PC-3 (cell line): ENCODE measurements at regions not wholly inside any gene's neighbourhood (a gene's known extent, or its start where the extent isn't known, plus 50 kb on each side); places are given as distances from the start of the nearest gene placed in this dataset.
A peak's percentile ranks its signal among the peaks of the same experiment; 100 is the strongest.
"Not testable (repeated sequence)": the region's sequence is repeated elsewhere in the genome, so short reads cannot be mapped to it uniquely, and the experiment has no call there.

Experiments used
- ATAC-seq: fragments of 200-7000 bp; cut with Tn5 transposase; 2 replicates; pipeline ENCODE4 v1.9.1; 2020; ENCODE audit warnings: mild to moderate bottlenecking, moderate library complexity
- BruUV-seq: library from RNA; stranded (reverse); fragments of 400-500 nt; replicated peaks from 2 replicates; lab custom pipeline; 2021; lab: Mats Ljungman, UMichigan
- CTCF ChIA-PET: fragments of 300-600 bp; sonication (Branson Sonifier 250); formaldehyde crosslinking; loops from one replicate; lab custom pipeline; 2022; ENCODE audit warnings: antibody characterized with exemption; lab: Charles Lee
- POLR2A ChIA-PET: fragments of 300-600 bp; sonication (Branson Sonifier 250); formaldehyde crosslinking; loops from one replicate; lab custom pipeline; 2022; ENCODE audit warnings: antibody characterized with exemption; ENCODE audit not compliant: unreplicated experiment; lab: Charles Lee
- DNase-seq: peaks from one replicate; pipeline ENCODE4 v3.0.0-alpha.2; 2015
- H2AFZ ChIP-seq: fragments of 300-600 bp; sonication (generic); 2 replicates; pipeline ENCODE4 v1.6.0; 2016; ENCODE audit warnings: antibody characterized with exemption, low read length
- H3F3A ChIP-seq: fragments of 300-600 bp; sonication (generic); one replicate; pipeline ENCODE4 v1.6.0; 2017; ENCODE audit warnings: antibody characterized with exemption, low read length, control low read depth, mild to moderate bottlenecking; ENCODE audit not compliant: unreplicated experiment
- H3K27ac ChIP-seq: fragments of 300-600 bp; sonication (generic); 2 replicates; pipeline ENCODE4 v1.5.1; 2016; ENCODE audit warnings: mild to moderate bottlenecking, low read length
- H3K27me3 ChIP-seq: fragments of 300-600 bp; sonication (generic); 2 replicates; pipeline ENCODE4 v1.6.1; 2016; ENCODE audit warnings: low read length, mixed read lengths
- H3K36me3 ChIP-seq: fragments of 300-600 bp; sonication (generic); 2 replicates; pipeline ENCODE4 v1.6.1; 2016; ENCODE audit warnings: low read depth, mixed run types, low read length, mixed read lengths
- H3K4me1 ChIP-seq: fragments of 300-600 bp; sonication (generic); 2 replicates; pipeline ENCODE4 v1.5.1; 2016; ENCODE audit warnings: low read length; ENCODE audit not compliant: insufficient read depth
- H3K4me2 ChIP-seq: fragments of 300-600 bp; sonication (generic); 2 replicates; pipeline ENCODE4 v1.6.0; 2016; ENCODE audit warnings: low read length
- H3K4me3 ChIP-seq: fragments of 300-600 bp; sonication (generic); 2 replicates; pipeline ENCODE4 v1.5.1; 2016; ENCODE audit warnings: mild to moderate bottlenecking, low read length, mixed read lengths
- H3K79me2 ChIP-seq: fragments of 300-600 bp; sonication (generic); 2 replicates; pipeline ENCODE4 v1.6.1; 2017; ENCODE audit warnings: low read length, mixed read lengths
- H3K9ac ChIP-seq: fragments of 300-600 bp; sonication (generic); 2 replicates; pipeline ENCODE4 v1.6.0; 2016; ENCODE audit warnings: mild to moderate bottlenecking, low read length
- H3K9me2 ChIP-seq: fragments of 300-600 bp; sonication (generic); replicated peaks from 2 replicates; pipeline ENCODE4 v1.6.1; 2016; ENCODE audit warnings: mixed run types, low read length, mixed read lengths
- H3K9me3 ChIP-seq: fragments of 300-600 bp; sonication (generic); 2 replicates; pipeline ENCODE4 v1.6.1; 2016; ENCODE audit warnings: low read length, mixed read lengths
- H4K20me1 ChIP-seq: fragments of 300-600 bp; sonication (generic); 2 replicates; pipeline ENCODE4 v1.6.1; 2016; ENCODE audit warnings: low read length, mixed read lengths
- CTCF ChIP-seq: fragments of 300-600 bp; sonication (generic); conservative IDR thresholded peaks from 2 replicates; pipeline ENCODE4 v1.5.1; 2017; ENCODE audit warnings: antibody characterized with exemption, low read depth, mild to moderate bottlenecking, low read length
- EZH2 ChIP-seq: fragments of 300-600 bp; sonication (generic); IDR thresholded peaks from one replicate; pipeline ENCODE4 v1.6.1; 2017; ENCODE audit warnings: antibody characterized with exemption, mild to moderate bottlenecking, low read length; ENCODE audit not compliant: unreplicated experiment
- EZH2phosphoT487 ChIP-seq: fragments of 300-600 bp; sonication (generic); IDR thresholded peaks from 2 replicates; pipeline ENCODE4 v1.6.1; 2018; ENCODE audit warnings: mild to moderate bottlenecking, antibody characterized with exemption, low read length, borderline replicate concordance
- intact Hi-C: fragments of 100-400 bp; cut with micrococcal nuclease; formaldehyde crosslinking; loops from 2 replicates; pipeline ENCODE4 v1.9.0; 2023

GRCh38 chr5:130923543-130924124 lies 241.4 kb downstream of the HINT1 start:
- H3K4me1 ChIP-seq: no peaks in the 10 kb centered on the region
- no peak overlapping the region for H3K9ac ChIP-seq
- CTCF ChIA-PET: no interaction called here
- no peaks in the 10 kb centered on the region for H3K27me3 ChIP-seq
- H4K20me1 ChIP-seq: no peaks in the 10 kb centered on the region
- no peaks in the 10 kb centered on the region for H3K36me3 ChIP-seq
- intact Hi-C loops: no loop called here
- no TSS peak for BruUV-seq
- no peak overlapping the region for H3K4me3 ChIP-seq
- H3F3A ChIP-seq: no peaks in the 10 kb centered on the region
- H3K79me2 ChIP-seq: no peaks in the 10 kb centered on the region
- POLR2A ChIA-PET: no interaction called here
- no peaks in the 10 kb centered on the region for H3K9me3 ChIP-seq
- TF ChIP-seq EZH2 (no peak), CTCF (no peak), EZH2phosphoT487 (no peak)
- H3K27ac ChIP-seq: no peak overlapping the region
- H2AFZ ChIP-seq: no peak overlapping the region
- no peaks in the 10 kb centered on the region for H3K9me2 ChIP-seq
- H3K4me2 ChIP-seq: no peak overlapping the region
- ATAC-seq (no peak), DNase-seq (no peak)

- peak; percentile 42 for DNase-seq
- TF ChIP-seq EZH2: no peak
- TF ChIP-seq CTCF: peak; percentile 65
Observed at GRCh38 chr5:130912088-130912487, 253.0 kb downstream of the HINT1 start.

GRCh38 chr5:130908186-130908585 lies 256.9 kb downstream of the HINT1 start:
- no peak overlapping the region for H3K4me2 ChIP-seq
- no peaks in the 10 kb centered on the region for H3K36me3 ChIP-seq
- no peaks in the 10 kb centered on the region for H3K79me2 ChIP-seq
- H4K20me1 ChIP-seq: no peaks in the 10 kb centered on the region
- no peaks in the 10 kb centered on the region for H3K9me3 ChIP-seq
- ATAC-seq (no peak), DNase-seq (no peak)
- ChIA-PET CTCF (no interaction called here), POLR2A (no interaction called here)
- no peak overlapping the region for H3K9ac ChIP-seq
- no peaks in the 10 kb centered on the region for H3K4me1 ChIP-seq
- H3K27ac ChIP-seq: no peak overlapping the region
- H3F3A ChIP-seq: no peaks in the 10 kb centered on the region
- no peak overlapping the region for H2AFZ ChIP-seq
- BruUV-seq: no TSS peak
- no peak for TF ChIP-seq EZH2phosphoT487
- no peak for TF ChIP-seq EZH2
- TF ChIP-seq CTCF: no peak
- H3K4me3 ChIP-seq: no peak overlapping the region
- no peaks in the 10 kb centered on the region for H3K27me3 ChIP-seq
- intact Hi-C loops: no loop called here
- no peaks in the 10 kb centered on the region for H3K9me2 ChIP-seq

More at GRCh38 chr5:130912088-130912487, 253.0 kb downstream of the HINT1 start:
- Histone ChIP-seq H3K9ac (no peak overlapping the region), H3K27ac (no peak overlapping the region), H3F3A (no peaks in the 10 kb centered on the region), H2AFZ (no peak overlapping the region), H3K36me3 (no peaks in the 10 kb centered on the region), H3K79me2 (no peaks in the 10 kb centered on the region), H3K4me2 (no peak overlapping the region), H3K4me3 (no peak overlapping the region), H3K27me3 (no peaks in the 10 kb centered on the region), H3K4me1 (no peaks in the 10 kb centered on the region), H3K9me3 (no peaks in the 10 kb centered on the region), H4K20me1 (no peaks in the 10 kb centered on the region), H3K9me2 (no peaks in the 10 kb centered on the region)
- ATAC-seq: no peak; the same call in 1 of the 2 replicates
- intact Hi-C loops: loop anchor here (5.0 to 10.0 kb wide), 4 partner anchors 190 to 1137 kb away; partner anchors contain the start of gene CHSY3
- BruUV-seq: no TSS peak
- ChIA-PET POLR2A (no interaction called here), CTCF (no interaction called here)

GRCh38 chr5:130897537-130898195 lies 267.4 kb downstream of the HINT1 start:
- H3K79me2 ChIP-seq, H4K20me1 ChIP-seq, H3K36me3 ChIP-seq, H3K4me1 ChIP-seq, H3K9me2 ChIP-seq, POLR2A ChIA-PET, H3F3A ChIP-seq, H3K27me3 ChIP-seq, H3K9me3 ChIP-seq, intact Hi-C loops: not testable (repeated sequence)
- CTCF ChIA-PET: interaction anchor here (0.6 kb wide), 1 partner anchor 26 kb away, joined by 3 read pairs; no protein-coding TSS in a partner anchor
- DNase-seq (peak; percentile 56), ATAC-seq (peak; percentile 90)
- Histone ChIP-seq H3K9ac (peak overlapping the region; percentile 71), H3K27ac (peak overlapping the region; percentile 83), H3K4me3 (peak overlapping the region; percentile 71), H3K4me2 (peak overlapping the region; percentile 83), H2AFZ (peak overlapping the region; percentile 84)
- TSS peak; percentile 57 for BruUV-seq
